ENCODE measurements at regions not wholly inside any gene's neighbourhood (a gene's known extent, or its start where the extent isn't known, plus 50 kb on each side); places are given as distances from the start of the nearest gene placed in this dataset.

DNA sequence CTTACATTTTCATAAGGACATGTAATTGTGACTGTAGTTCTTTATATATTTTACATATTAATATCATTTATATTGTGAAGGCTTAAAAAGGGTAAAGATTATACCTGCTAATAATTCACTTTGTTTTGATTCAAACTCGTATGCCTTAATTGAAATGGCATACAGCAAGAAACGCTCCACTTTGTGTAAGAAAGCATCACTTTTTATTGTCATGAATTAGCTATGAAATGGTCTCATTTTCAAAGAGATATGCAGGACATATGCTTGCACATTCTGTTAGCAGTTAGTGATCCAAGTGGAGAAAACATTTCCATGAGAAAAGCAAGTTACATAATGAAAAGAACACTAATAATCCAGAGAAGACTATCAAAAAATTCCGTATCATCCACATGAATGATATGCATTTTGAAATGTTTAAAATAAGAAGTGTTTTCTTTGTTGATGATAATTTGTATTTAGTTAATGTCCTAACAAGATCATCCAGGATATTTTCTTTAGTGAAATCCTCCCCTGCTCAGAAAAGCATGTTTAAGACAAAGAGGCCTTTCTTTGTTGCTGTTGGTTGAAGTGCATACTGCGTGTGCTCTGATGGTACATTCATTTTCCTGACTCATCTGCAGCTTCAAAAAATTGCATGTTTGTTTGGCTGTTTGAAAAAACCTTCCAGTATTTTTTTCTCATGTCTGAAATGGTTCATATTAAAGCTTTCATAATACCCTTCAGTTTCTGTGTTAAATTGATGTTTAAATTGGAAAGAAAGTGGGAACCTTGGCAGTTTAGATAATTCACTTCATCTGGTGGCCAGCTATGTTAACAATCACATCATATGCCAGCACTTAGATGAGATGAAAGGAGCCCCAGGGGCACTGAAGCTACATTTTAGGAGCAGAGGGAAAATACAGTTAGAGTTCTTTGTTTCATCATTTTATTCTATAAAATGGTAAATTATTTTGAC lies 242.2 kb downstream of the CSNK1G3 start:
- TF ChIP-seq, protein P1, sequence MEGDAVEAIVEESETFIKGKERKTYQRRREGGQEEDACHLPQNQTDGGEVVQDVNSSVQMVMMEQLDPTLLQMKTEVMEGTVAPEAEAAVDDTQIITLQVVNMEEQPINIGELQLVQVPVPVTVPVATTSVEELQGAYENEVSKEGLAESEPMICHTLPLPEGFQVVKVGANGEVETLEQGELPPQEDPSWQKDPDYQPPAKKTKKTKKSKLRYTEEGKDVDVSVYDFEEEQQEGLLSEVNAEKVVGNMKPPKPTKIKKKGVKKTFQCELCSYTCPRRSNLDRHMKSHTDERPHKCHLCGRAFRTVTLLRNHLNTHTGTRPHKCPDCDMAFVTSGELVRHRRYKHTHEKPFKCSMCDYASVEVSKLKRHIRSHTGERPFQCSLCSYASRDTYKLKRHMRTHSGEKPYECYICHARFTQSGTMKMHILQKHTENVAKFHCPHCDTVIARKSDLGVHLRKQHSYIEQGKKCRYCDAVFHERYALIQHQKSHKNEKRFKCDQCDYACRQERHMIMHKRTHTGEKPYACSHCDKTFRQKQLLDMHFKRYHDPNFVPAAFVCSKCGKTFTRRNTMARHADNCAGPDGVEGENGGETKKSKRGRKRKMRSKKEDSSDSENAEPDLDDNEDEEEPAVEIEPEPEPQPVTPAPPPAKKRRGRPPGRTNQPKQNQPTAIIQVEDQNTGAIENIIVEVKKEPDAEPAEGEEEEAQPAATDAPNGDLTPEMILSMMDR (IDR thresholded peaks at IDR 0.05): no peak
- TF ChIP-seq EZH2 (IDR thresholded peaks at IDR 0.05; ENCODE audit: borderline replicate concordance, insufficient read depth, low read depth, low read length, poor library complexity, severe bottlenecking): no peak
